ENCODE measurements at regions not wholly inside any gene's neighbourhood (a gene's known extent, or its start where the extent isn't known, plus 50 kb on each side); places are given as distances from the start of the nearest gene placed in this dataset.
A peak's percentile ranks its signal among the peaks of the same experiment; 100 is the strongest.
"Not testable (repeated sequence)": the region's sequence is repeated elsewhere in the genome, so short reads cannot be mapped to it uniquely, and the experiment has no call there.

GRCh38 chr2:160628020-160628637, 134.5 kb upstream of the RBMS1 start:
- H3K4me3 ChIP-seq (ENCODE audit: low read depth in 1 of 2, low read length in 2 of 2); H3K9ac ChIP-seq (ENCODE audit: low read depth in 1 of 2, low read length in 2 of 2); H3K9me3 ChIP-seq (ENCODE audit: control insufficient read depth in 1 of 2, low read length in 2 of 2); H3K27ac ChIP-seq (ENCODE audit: low read depth, low read length); H3K36me3 ChIP-seq (ENCODE audit: control insufficient read depth in 1 of 2, insufficient read depth in 2 of 2, low read length in 2 of 2); H3K27me3 ChIP-seq (ENCODE audit: control insufficient read depth in 1 of 2, insufficient read depth in 2 of 2, low read length in 2 of 2); H3K4me1 ChIP-seq (ENCODE audit: control insufficient read depth in 1 of 2, insufficient read depth in 2 of 2, low read length in 2 of 2): not testable (repeated sequence)

- H3K27ac ChIP-seq (ENCODE audit: low read depth, low read length) = no peak overlapping the region
- H3K9ac ChIP-seq (ENCODE audit: low read depth in 1 of 2, low read length in 2 of 2) = no peak overlapping the region
- no peaks in the 10 kb centered on the region for H3K4me1 ChIP-seq (ENCODE audit: control insufficient read depth in 1 of 2, insufficient read depth in 2 of 2, low read length in 2 of 2)
- no peaks in the 10 kb centered on the region for H3K36me3 ChIP-seq (ENCODE audit: control insufficient read depth in 1 of 2, insufficient read depth in 2 of 2, low read length in 2 of 2)
- H3K4me3 ChIP-seq (ENCODE audit: low read depth in 1 of 2, low read length in 2 of 2) = no peak overlapping the region
- no peaks in the 10 kb centered on the region for H3K9me3 ChIP-seq (ENCODE audit: control insufficient read depth in 1 of 2, low read length in 2 of 2)
- no peaks in the 10 kb centered on the region for H3K27me3 ChIP-seq (ENCODE audit: control insufficient read depth in 1 of 2, insufficient read depth in 2 of 2, low read length in 2 of 2)
These were observed 135.2 kb upstream of the RBMS1 start for GRCh38 chr2:160628811-160629210.

GRCh38 chr2:160630801-160631590, 137.4 kb upstream of the RBMS1 start:
- no peak overlapping the region for H3K27ac ChIP-seq (ENCODE audit: low read depth, low read length)
- no peaks in the 10 kb centered on the region for H3K27me3 ChIP-seq (ENCODE audit: control insufficient read depth in 1 of 2, insufficient read depth in 2 of 2, low read length in 2 of 2)
- H3K36me3 ChIP-seq (ENCODE audit: control insufficient read depth in 1 of 2, insufficient read depth in 2 of 2, low read length in 2 of 2) = no peaks in the 10 kb centered on the region
- peaks cover 0 to 6% of the 10 kb centered on the region in 2 donors for H3K4me1 ChIP-seq (ENCODE audit: control insufficient read depth in 1 of 2, insufficient read depth in 2 of 2, low read length in 2 of 2)
- no peaks in the 10 kb centered on the region for H3K9me3 ChIP-seq (ENCODE audit: control insufficient read depth in 1 of 2, low read length in 2 of 2)
- no peak overlapping the region for H3K4me3 ChIP-seq (ENCODE audit: low read depth in 1 of 2, low read length in 2 of 2)
- H3K9ac ChIP-seq (ENCODE audit: low read depth in 1 of 2, low read length in 2 of 2) = no peak overlapping the region

DNA sequence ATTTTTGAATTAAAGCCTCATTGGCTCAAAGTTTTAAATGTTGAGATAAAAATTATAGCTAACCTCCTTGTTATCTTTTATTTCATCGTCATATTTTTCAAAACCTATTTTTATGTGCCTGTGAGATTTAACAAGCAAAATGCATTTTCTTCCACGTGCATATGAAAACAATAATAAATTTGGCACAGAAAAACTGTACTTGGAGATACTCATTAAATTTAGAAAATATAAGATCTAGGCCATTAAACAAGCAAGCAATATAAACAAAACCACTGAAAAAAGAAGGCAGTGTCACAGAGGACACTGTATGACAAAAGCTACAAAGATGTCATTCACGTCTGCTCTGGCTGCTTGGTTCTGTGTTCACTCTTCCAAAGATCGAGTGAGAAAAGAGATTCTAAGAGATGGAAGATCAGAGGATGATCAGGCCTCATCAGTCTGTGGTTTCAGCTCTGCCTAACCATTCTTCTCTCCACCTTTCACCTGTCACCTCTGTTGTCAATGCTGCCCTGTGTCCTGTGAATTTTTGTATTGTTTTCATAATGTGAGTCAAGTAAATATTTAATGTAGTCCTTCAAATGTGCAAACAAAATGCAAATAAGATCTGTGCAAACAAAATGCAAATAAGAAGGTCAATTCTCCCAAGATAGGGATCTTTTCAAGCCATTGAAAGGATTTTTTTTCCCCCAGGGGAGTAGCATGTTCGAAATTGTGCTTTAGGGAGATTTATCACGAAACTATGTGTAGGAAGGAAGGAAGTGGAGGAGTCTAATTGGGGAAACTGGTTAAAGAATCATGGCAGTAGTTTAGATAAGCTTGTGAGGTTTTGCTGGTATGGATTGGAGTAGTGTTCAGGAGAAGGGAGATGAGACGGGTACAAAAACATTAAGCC, 138.7 kb upstream of the RBMS1 start:
- Histone ChIP-seq H3K36me3 (ENCODE audit: control insufficient read depth in 1 of 2, insufficient read depth in 2 of 2, low read length in 2 of 2) (no peaks in the 10 kb centered on the region), H3K4me3 (ENCODE audit: low read depth in 1 of 2, low read length in 2 of 2) (no peak overlapping the region), H3K27ac (ENCODE audit: low read depth, low read length) (no peak overlapping the region), H3K9me3 (ENCODE audit: control insufficient read depth in 1 of 2, low read length in 2 of 2) (no peaks in the 10 kb centered on the region), H3K4me1 (ENCODE audit: control insufficient read depth in 1 of 2, insufficient read depth in 2 of 2, low read length in 2 of 2) (peaks cover 0 to 6% of the 10 kb centered on the region in 2 donors), H3K27me3 (ENCODE audit: control insufficient read depth in 1 of 2, insufficient read depth in 2 of 2, low read length in 2 of 2) (no peaks in the 10 kb centered on the region), H3K9ac (ENCODE audit: low read depth in 1 of 2, low read length in 2 of 2) (no peak overlapping the region)

DNA sequence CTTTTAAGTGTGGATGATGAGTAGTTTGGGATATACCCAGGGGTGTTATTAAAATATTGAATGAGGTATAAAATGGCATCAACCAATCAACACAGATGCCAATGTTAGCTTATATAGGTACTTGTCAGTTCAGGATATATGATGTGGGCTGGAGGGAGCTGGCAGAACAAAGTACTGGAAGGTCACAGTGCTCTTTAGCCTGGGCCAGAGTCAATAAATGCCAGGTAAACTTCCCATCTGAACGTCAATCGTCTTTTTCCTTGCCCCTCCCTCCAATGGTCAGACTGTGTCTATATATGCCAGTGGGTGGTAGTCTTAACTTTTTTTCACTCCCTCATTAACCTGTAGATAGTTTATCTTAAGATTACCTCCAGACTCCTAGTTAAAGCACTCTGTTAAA, 140.8 kb upstream of the RBMS1 start:
- Histone ChIP-seq H3K4me1 (ENCODE audit: control insufficient read depth in 1 of 2, insufficient read depth in 2 of 2, low read length in 2 of 2) (peaks cover 0 to 6% of the 10 kb centered on the region in 2 donors), H3K36me3 (ENCODE audit: control insufficient read depth in 1 of 2, insufficient read depth in 2 of 2, low read length in 2 of 2) (no peaks in the 10 kb centered on the region), H3K9me3 (ENCODE audit: control insufficient read depth in 1 of 2, low read length in 2 of 2) (no peaks in the 10 kb centered on the region)

GRCh38 chr2:160635488-160635887, 141.9 kb upstream of the RBMS1 start:
- Histone ChIP-seq H3K9ac (ENCODE audit: low read depth in 1 of 2, low read length in 2 of 2) (no peak overlapping the region), H3K27me3 (ENCODE audit: control insufficient read depth in 1 of 2, insufficient read depth in 2 of 2, low read length in 2 of 2) (no peaks in the 10 kb centered on the region), H3K36me3 (ENCODE audit: control insufficient read depth in 1 of 2, insufficient read depth in 2 of 2, low read length in 2 of 2) (no peaks in the 10 kb centered on the region), H3K27ac (ENCODE audit: low read depth, low read length) (no peak overlapping the region), H3K4me1 (ENCODE audit: control insufficient read depth in 1 of 2, insufficient read depth in 2 of 2, low read length in 2 of 2) (peaks cover 0 to 6% of the 10 kb centered on the region in 2 donors), H3K9me3 (ENCODE audit: control insufficient read depth in 1 of 2, low read length in 2 of 2) (peaks cover 0 to 6% of the 10 kb centered on the region in 2 donors), H3K4me3 (ENCODE audit: low read depth in 1 of 2, low read length in 2 of 2) (no peak overlapping the region)

More for the DNA sequence above, 140.8 kb upstream of the RBMS1 start:
- no peak overlapping the region for H3K9ac ChIP-seq (ENCODE audit: low read depth in 1 of 2, low read length in 2 of 2)
- no peaks in the 10 kb centered on the region for H3K27me3 ChIP-seq (ENCODE audit: control insufficient read depth in 1 of 2, insufficient read depth in 2 of 2, low read length in 2 of 2)
- no peak overlapping the region for H3K4me3 ChIP-seq (ENCODE audit: low read depth in 1 of 2, low read length in 2 of 2)
- H3K27ac ChIP-seq (ENCODE audit: low read depth, low read length) = no peak overlapping the region

GRCh38 chr2:160639472-160639871, 145.9 kb upstream of the RBMS1 start:
- Histone ChIP-seq H3K9ac (ENCODE audit: low read depth in 1 of 2, low read length in 2 of 2) (no peak overlapping the region), H3K36me3 (ENCODE audit: control insufficient read depth in 1 of 2, insufficient read depth in 2 of 2, low read length in 2 of 2) (no peaks in the 10 kb centered on the region), H3K4me3 (ENCODE audit: low read depth in 1 of 2, low read length in 2 of 2) (no peak overlapping the region), H3K4me1 (ENCODE audit: control insufficient read depth in 1 of 2, insufficient read depth in 2 of 2, low read length in 2 of 2) (peaks cover 0 to 6% of the 10 kb centered on the region in 2 donors), H3K27ac (ENCODE audit: low read depth, low read length) (no peak overlapping the region), H3K9me3 (ENCODE audit: control insufficient read depth in 1 of 2, low read length in 2 of 2) (peaks cover 0 to 6% of the 10 kb centered on the region in 2 donors), H3K27me3 (ENCODE audit: control insufficient read depth in 1 of 2, insufficient read depth in 2 of 2, low read length in 2 of 2) (no peaks in the 10 kb centered on the region)

- Histone ChIP-seq H3K27ac (ENCODE audit: low read depth, low read length) (no peak overlapping the region), H3K4me1 (ENCODE audit: control insufficient read depth in 1 of 2, insufficient read depth in 2 of 2, low read length in 2 of 2) (peaks cover 7 to 10% of the 10 kb centered on the region in 2 donors)
These were observed 153.3 kb upstream of the RBMS1 start for GRCh38 chr2:160646684-160647444.

DNA sequence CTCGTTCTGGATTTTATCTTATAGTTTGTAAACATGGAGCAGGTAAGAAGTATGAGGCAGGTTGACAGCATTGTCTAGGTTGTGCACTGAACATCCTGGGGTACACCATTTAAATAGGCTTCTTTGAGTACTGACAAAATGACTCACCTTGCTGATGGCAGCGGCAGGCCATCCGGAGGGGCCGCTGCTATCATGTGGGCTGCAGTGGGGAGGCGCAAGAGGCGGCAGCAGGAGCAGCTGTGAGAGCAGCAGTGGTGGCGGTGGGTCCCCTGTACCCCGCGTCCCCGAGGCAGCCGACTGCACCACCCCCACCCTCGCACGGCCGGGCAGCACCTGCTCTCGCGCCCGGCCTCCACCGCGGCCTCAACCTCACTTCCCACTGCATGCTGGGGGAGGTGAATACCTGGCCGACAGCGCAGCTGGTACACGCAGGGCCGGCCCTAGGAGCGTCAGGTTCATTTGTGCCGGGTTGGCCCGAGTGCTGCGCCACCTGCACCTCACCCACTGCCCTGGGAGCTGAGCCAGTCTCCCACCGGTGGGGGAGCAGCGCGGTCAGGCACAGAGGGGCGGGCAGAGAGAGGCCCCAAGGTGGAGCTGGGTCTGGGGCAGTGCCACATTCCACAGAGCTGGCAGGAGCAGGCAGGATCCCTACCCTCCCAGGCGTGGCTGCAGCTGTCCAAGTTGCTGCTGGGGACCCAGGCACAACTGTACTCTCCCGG, 154.5 kb upstream of the RBMS1 start:
- no peaks in the 10 kb centered on the region for H3K27me3 ChIP-seq (ENCODE audit: control insufficient read depth in 1 of 2, insufficient read depth in 2 of 2, low read length in 2 of 2)
- H3K9ac ChIP-seq (ENCODE audit: low read depth in 1 of 2, low read length in 2 of 2) = no peak overlapping the region
- H3K4me1 ChIP-seq (ENCODE audit: control insufficient read depth in 1 of 2, insufficient read depth in 2 of 2, low read length in 2 of 2) = peaks cover 7 to 10% of the 10 kb centered on the region in 2 donors
- H3K4me3 ChIP-seq (ENCODE audit: low read depth in 1 of 2, low read length in 2 of 2) = peak overlapping the region; percentile 35 to 48
- H3K27ac ChIP-seq (ENCODE audit: low read depth, low read length) = no peak overlapping the region
- no peaks in the 10 kb centered on the region for H3K36me3 ChIP-seq (ENCODE audit: control insufficient read depth in 1 of 2, insufficient read depth in 2 of 2, low read length in 2 of 2)
- no peaks in the 10 kb centered on the region for H3K9me3 ChIP-seq (ENCODE audit: control insufficient read depth in 1 of 2, low read length in 2 of 2)

More at GRCh38 chr2:160646684-160647444, 153.3 kb upstream of the RBMS1 start:
- no peak overlapping the region for H3K9ac ChIP-seq (ENCODE audit: low read depth in 1 of 2, low read length in 2 of 2)
- no peaks in the 10 kb centered on the region for H3K27me3 ChIP-seq (ENCODE audit: control insufficient read depth in 1 of 2, insufficient read depth in 2 of 2, low read length in 2 of 2)
- H3K9me3 ChIP-seq (ENCODE audit: control insufficient read depth in 1 of 2, low read length in 2 of 2) = no peaks in the 10 kb centered on the region
- H3K4me3 ChIP-seq (ENCODE audit: low read depth in 1 of 2, low read length in 2 of 2) = no peak overlapping the region
- no peaks in the 10 kb centered on the region for H3K36me3 ChIP-seq (ENCODE audit: control insufficient read depth in 1 of 2, insufficient read depth in 2 of 2, low read length in 2 of 2)

Data from duodenal mucosa (tissue), 2 donors.